Psoas muscle (tissue), 7 donors: ENCODE measurements at regions not wholly inside any gene's neighbourhood (a gene's known extent, or its start where the extent isn't known, plus 50 kb on each side); places are given as distances from the start of the nearest gene placed in this dataset.
A peak's percentile ranks its signal among the peaks of the same experiment; 100 is the strongest.

Experiments
- ATAC-seq, 4 donors: fragments of 200-7000 bp; cut with Tn5 transposase; one replicate each; pipeline ENCODE4 v1.9.1; 2020; ENCODE audit warnings: moderate library complexity in 3 of 4, mild to moderate bottlenecking in 2 of 4
- DNase-seq, 2 donors: peaks; one replicate each; pipeline ENCODE4 v3.0.0-alpha.2; 2020
- H3K27ac ChIP-seq: fragments of 200-600 bp; one replicate; pipeline ENCODE4 v1.8.0; 2022
- H3K27me3 ChIP-seq, 3 donors: fragments of 200-600 bp in 1 of 3; one replicate each; pipeline versions ENCODE4 v1.6.1 to v1.8.0; 2013 to 2022; ENCODE audit warnings: low read length in 2 of 3, mild to moderate bottlenecking in 2 of 3, moderate library complexity in 1 of 3; ENCODE audit not compliant: insufficient read depth in 3 of 3
- H3K36me3 ChIP-seq, 2 donors: fragments of 200-600 bp in 1 of 2; one replicate each; pipeline versions ENCODE4 v1.6.1 to v1.8.0; 2013 to 2022; ENCODE audit warnings: low read depth in 1 of 2, mild to moderate bottlenecking in 1 of 2, moderate library complexity in 1 of 2; ENCODE audit not compliant: insufficient read depth in 1 of 2
- H3K4me1 ChIP-seq: fragments of 200-600 bp; one replicate; pipeline ENCODE4 v1.8.0; 2022
- H3K4me3 ChIP-seq: fragments of 200-600 bp; one replicate; pipeline ENCODE4 v1.8.0; 2022; ENCODE audit warnings: mild to moderate bottlenecking
- H3K9me3 ChIP-seq: fragments of 200-600 bp; one replicate; pipeline ENCODE4 v1.8.0; 2022
- CTCF ChIP-seq: fragments of 200-600 bp; IDR thresholded peaks from one replicate; pipeline ENCODE4 v1.8.0; 2022; ENCODE audit warnings: antibody characterized with exemption
- WGBS, 3 donors: extraction: QIAGEN DNeasy Blood & Tissue Kit; methylation state at CpG; one replicate each; pipeline versions ENCODE4 v1.1.6 to v1.1.7; 2013; 5-methylcytosine and 5-hydroxymethylcytosine counted together
- intact Hi-C, 2 donors: fragments of 100-400 bp; cut with DNase I; formaldehyde crosslinking; loops; one replicate each; pipeline versions ENCODE4 v1.11.0 to v1.14.2; 2022
- donor health status: healthy with polysubstance abuse.
- donor health status: DM: no; HTN: no; CAD: no; lungs with moderate emphysema.
- donor health status: Bipolar disorder and iron deficiency.
- donor health status: healthy.
- donor health status: DM: yes; HTN: yes; CAD: no.
- donor health status: DM: no; HTN: no; CAD: no.
- donor health status: DM: yes; HTN: yes; CAD: no.

GRCh38 chr15:96158938-96159337, 171.6 kb upstream of the NR2F2 start:
- Histone ChIP-seq H3K9me3 (no peaks in the 10 kb centered on the region), H3K36me3 (no peaks in the 10 kb centered on the region), H3K27me3 (peaks cover 0 to 3% (median 0%) of the 10 kb centered on the region in 3 donors), H3K4me1 (no peaks in the 10 kb centered on the region), H3K27ac (no peak overlapping the region), H3K4me3 (no peak overlapping the region)
- DNase-seq (no peak), ATAC-seq (peak in 1 of 4 donors; percentile 24)
- WGBS, 3 donors = 16 to 19% (median 17%) methylated on average over 5 of the region's 5 CpGs
- intact Hi-C loops = no loop called here
- no peak for TF ChIP-seq CTCF

GRCh38 chr15:96160269-96160668, 170.2 kb upstream of the NR2F2 start:
- TF ChIP-seq CTCF = no peak
- Histone ChIP-seq H3K27ac (no peak overlapping the region), H3K4me1 (no peaks in the 10 kb centered on the region), H3K27me3 (peaks cover 0 to 3% (median 0%) of the 10 kb centered on the region in 3 donors), H3K4me3 (no peak overlapping the region), H3K36me3 (no peaks in the 10 kb centered on the region), H3K9me3 (no peaks in the 10 kb centered on the region)
- DNase-seq (peak in 1 of 2 donors; percentile 50), ATAC-seq (no peak)
- 15 to 18% (median 16%) methylated on average over 8 of the region's 8 CpGs for WGBS, 3 donors
- intact Hi-C loops = no loop called here

- intact Hi-C loops = no loop called here
- 19 to 33% (median 31%) methylated on average over 1 of the region's 1 CpG for WGBS, 3 donors
- TF ChIP-seq CTCF = no peak
- no peak overlapping the region for H3K27ac ChIP-seq
- peaks cover 0 to 3% (median 0%) of the 10 kb centered on the region in 3 donors for H3K27me3 ChIP-seq
- H3K4me3 ChIP-seq = no peak overlapping the region
- no peaks in the 10 kb centered on the region for H3K4me1 ChIP-seq
- ATAC-seq (no peak), DNase-seq (no peak)
- no peaks in the 10 kb centered on the region for H3K9me3 ChIP-seq
- no peaks in the 10 kb centered on the region for H3K36me3 ChIP-seq
Observed at GRCh38 chr15:96160800-96161199, 169.7 kb upstream of the NR2F2 start.

GRCh38 chr15:96162322-96162721, 168.2 kb upstream of the NR2F2 start:
- H3K9me3 ChIP-seq = no peaks in the 10 kb centered on the region
- no peak overlapping the region for H3K4me3 ChIP-seq
- H3K4me1 ChIP-seq = peaks cover 14% of the 10 kb centered on the region
- H3K27ac ChIP-seq = no peak overlapping the region
- H3K27me3 ChIP-seq = peaks cover 0 to 5% (median 0%) of the 10 kb centered on the region in 3 donors
- no peak for TF ChIP-seq CTCF
- no peaks in the 10 kb centered on the region for H3K36me3 ChIP-seq
- DNase-seq = no peak
- ATAC-seq = no peak
- intact Hi-C loops = no loop called here
- 70 to 74% (median 72%) methylated on average over 2 of the region's 2 CpGs for WGBS, 3 donors

GRCh38 chr15:96165081-96165480, 165.4 kb upstream of the NR2F2 start:
- H3K4me1 ChIP-seq = peaks cover 14% of the 10 kb centered on the region
- H3K27me3 ChIP-seq = peaks cover 0 to 7% (median 0%) of the 10 kb centered on the region in 3 donors
- ATAC-seq = no peak
- intact Hi-C loops = no loop called here
- TF ChIP-seq CTCF = no peak
- H3K27ac ChIP-seq = no peak overlapping the region
- no peaks in the 10 kb centered on the region for H3K36me3 ChIP-seq
- no peaks in the 10 kb centered on the region for H3K9me3 ChIP-seq
- WGBS, 3 donors = 88 to 89% (median 89%) methylated on average over 4 of the region's 4 CpGs
- no peak overlapping the region for H3K4me3 ChIP-seq
- no peak for DNase-seq
